H9 (cell line): ENCODE measurements at regions not wholly inside any gene's neighbourhood (a gene's known extent, or its start where the extent isn't known, plus 50 kb on each side); places are given as distances from the start of the nearest gene placed in this dataset.

ENCODE experiments used
- DNase-seq: peaks from one replicate; pipeline ENCODE4 v3.0.0-alpha.2; 2017
- H2AFZ ChIP-seq: one replicate; pipeline ENCODE4 v1.6.1; 2013; ENCODE audit warnings: mild to moderate bottlenecking, low read length, control low read depth, moderate library complexity
- H2AK5ac ChIP-seq: 2 replicates; pipeline ENCODE4 v1.6.1; 2013; ENCODE audit warnings: low read length, control low read depth, mixed read lengths; ENCODE audit not compliant: insufficient read length
- H2BK120ac ChIP-seq: one replicate; pipeline ENCODE4 v1.6.1; 2013; ENCODE audit warnings: low read depth, mild to moderate bottlenecking, low read length, control low read depth, inconsistent platforms; ENCODE audit not compliant: poor library complexity, severe bottlenecking
- H2BK12ac ChIP-seq: 2 replicates; pipeline ENCODE4 v1.6.1; 2013; ENCODE audit warnings: low read length, control low read depth, mixed read lengths, low read depth; ENCODE audit not compliant: insufficient read length
- H2BK15ac ChIP-seq: 2 replicates; pipeline ENCODE4 v1.6.1; 2013; ENCODE audit warnings: low read depth, low read length, control low read depth
- H2BK20ac ChIP-seq: one replicate; pipeline ENCODE4 v1.6.1; 2013; ENCODE audit warnings: low read depth, mild to moderate bottlenecking, low read length, control low read depth, inconsistent platforms; ENCODE audit not compliant: poor library complexity, severe bottlenecking
- H2BK5ac ChIP-seq: 2 replicates; pipeline ENCODE4 v1.6.1; 2013; ENCODE audit warnings: low read length, control low read depth, mixed read lengths; ENCODE audit not compliant: insufficient read length
- H3K14ac ChIP-seq: 2 replicates; pipeline ENCODE4 v1.6.1; 2013; ENCODE audit warnings: low read length, control low read depth; ENCODE audit not compliant: insufficient read depth
- H3K18ac ChIP-seq: 2 replicates; pipeline ENCODE4 v1.6.1; 2013; ENCODE audit warnings: low read depth, mild to moderate bottlenecking, mixed read lengths, low read length, control low read depth; ENCODE audit not compliant: insufficient read length
- H3K23ac ChIP-seq: 2 replicates; pipeline ENCODE4 v1.6.1; 2013; ENCODE audit warnings: low read length, control low read depth, mixed read lengths, low read depth; ENCODE audit not compliant: insufficient read length
- H3K23me2 ChIP-seq: 2 replicates; pipeline ENCODE4 v1.6.1; 2013; ENCODE audit warnings: low read depth, mild to moderate bottlenecking, mixed read lengths, low read length, control low read depth; ENCODE audit not compliant: insufficient read length, poor library complexity, severe bottlenecking
- H3K27ac ChIP-seq: 2 replicates; pipeline ENCODE4 v1.5.1; 2013; ENCODE audit warnings: low read length, control low read depth, mixed read lengths, low read depth; ENCODE audit not compliant: insufficient read length
- H3K27me3 ChIP-seq: 2 replicates; pipeline ENCODE4 v1.6.1; 2013; ENCODE audit warnings: low read length, control low read depth, inconsistent platforms; ENCODE audit not compliant: insufficient read depth
- H3K4ac ChIP-seq: 2 replicates; pipeline ENCODE4 v1.6.1; 2013; ENCODE audit warnings: low read depth, mild to moderate bottlenecking, control low read depth, inconsistent platforms, low read length, moderate library complexity
- H3K4me1 ChIP-seq: 2 replicates; pipeline ENCODE4 v1.6.1; 2013; ENCODE audit warnings: low read length, control low read depth, inconsistent platforms; ENCODE audit not compliant: insufficient read depth
- H3K4me2 ChIP-seq: 2 replicates; pipeline ENCODE4 v1.6.1; 2013; ENCODE audit warnings: low read length, control low read depth, mixed read lengths; ENCODE audit not compliant: insufficient read length, insufficient read depth
- H3K56ac ChIP-seq: 2 replicates; pipeline ENCODE4 v1.6.1; 2013; ENCODE audit warnings: low read depth, mild to moderate bottlenecking, mixed read lengths, low read length, control low read depth; ENCODE audit not compliant: insufficient read length
- H3K79me1 ChIP-seq: 2 replicates; pipeline ENCODE4 v1.6.1; 2013; ENCODE audit warnings: low read depth, mild to moderate bottlenecking, moderate library complexity, low read length, control low read depth, inconsistent platforms; ENCODE audit not compliant: insufficient read depth, poor library complexity, severe bottlenecking
- H3K79me2 ChIP-seq: 2 replicates; pipeline ENCODE4 v1.6.1; 2013; ENCODE audit warnings: low read length, control low read depth, inconsistent platforms; ENCODE audit not compliant: insufficient read depth
- H3K9ac ChIP-seq: 2 replicates; pipeline ENCODE4 v1.6.1; 2013; ENCODE audit warnings: low read length, control low read depth, mixed read lengths; ENCODE audit not compliant: insufficient read length; ENCODE audit errors: extremely low read depth
- H3K9me3 ChIP-seq: one replicate; pipeline ENCODE4 v1.6.1; 2013; ENCODE audit warnings: low read depth, low read length, inconsistent platforms; ENCODE audit not compliant: control insufficient read depth
- H3T11ph ChIP-seq: one replicate; pipeline ENCODE4 v1.6.1; 2013; ENCODE audit warnings: mild to moderate bottlenecking, low read length, control low read depth, inconsistent platforms
- H4K20me1 ChIP-seq: one replicate; pipeline ENCODE4 v1.6.1; 2013; ENCODE audit not compliant: control insufficient read depth, insufficient read length, insufficient read depth
- H4K5ac ChIP-seq: 2 replicates; pipeline ENCODE4 v1.6.1; 2013; ENCODE audit warnings: low read depth, mild to moderate bottlenecking, mixed read lengths, low read length, control low read depth; ENCODE audit not compliant: insufficient read length
- H4K8ac ChIP-seq: replicated peaks from 2 replicates; pipeline ENCODE4 v1.6.1; 2013; ENCODE audit warnings: low read length, control low read depth, mixed read lengths, low read depth; ENCODE audit not compliant: insufficient read length
- H4K91ac ChIP-seq: 2 replicates; pipeline ENCODE4 v1.6.1; 2013; ENCODE audit warnings: low read depth, mild to moderate bottlenecking, moderate library complexity, mixed read lengths, low read length, control low read depth; ENCODE audit not compliant: insufficient read length
- H3K27ac Mint-ChIP-seq, 3 experiments: 2 replicates in 2 of 3; 3 replicates in 1 of 3; pipeline ENCODE4 v1.8.0; 2020 to 2021; ENCODE audit warnings: mixed read lengths in 3 of 3, mild to moderate bottlenecking in 1 of 3, moderate library complexity in 1 of 3
- H3K27me3 Mint-ChIP-seq: 2 replicates; pipeline ENCODE4 v1.8.0; 2021; ENCODE audit warnings: low read depth, mild to moderate bottlenecking, moderate library complexity, mixed read lengths
- H3K36me3 Mint-ChIP-seq, 3 experiments: 2 replicates in 2 of 3; 3 replicates in 1 of 3; pipeline ENCODE4 v1.8.0; 2020 to 2021; ENCODE audit warnings: low read depth in 3 of 3, mixed read lengths in 3 of 3; ENCODE audit not compliant: insufficient read depth in 1 of 3
- H3K4me1 Mint-ChIP-seq, 2 experiments: 2 replicates each; pipeline ENCODE4 v1.8.0; 2020; ENCODE audit warnings: mixed read lengths in 2 of 2
- H3K4me3 Mint-ChIP-seq, 2 experiments: 2 replicates in 1 of 2; 3 replicates in 1 of 2; pipeline ENCODE4 v1.8.0; 2020 to 2021; ENCODE audit warnings: mild to moderate bottlenecking in 2 of 2, mixed read lengths in 2 of 2, moderate library complexity in 1 of 2
- H3K9me3 Mint-ChIP-seq, 2 experiments: 2 replicates in 1 of 2; 3 replicates in 1 of 2; pipeline ENCODE4 v1.8.0; 2020; ENCODE audit warnings: mild to moderate bottlenecking in 2 of 2, mixed read lengths in 2 of 2, moderate library complexity in 1 of 2
- WGBS: extraction: QIAGEN DNeasy Blood & Tissue Kit; methylation state at CpG from one replicate; pipeline ENCODE4 v1.1.7; 2013; ENCODE audit warnings: missing lambda C conversion rate, low lambda C conversion rate, mixed read lengths; ENCODE audit not compliant: insufficient read length; ENCODE audit errors: extremely low coverage; 5-methylcytosine and 5-hydroxymethylcytosine counted together
- TF ChIP-seq, protein P1 (sequence below): fragments of 200-600 bp; sonication (generic); conservative IDR thresholded peaks from 3 replicates; pipeline ENCODE4 v1.8.0; 2021; ENCODE audit warnings: antibody characterized with exemption, mild to moderate bottlenecking

GRCh38 chr6:62541502-62541901 is 255.5 kb upstream of the KHDRBS2 start:
- Histone ChIP-seq H3K4me1 (no peaks in the 10 kb centered on the region), H2BK15ac (no peak overlapping the region), H3K18ac (no peak overlapping the region), H2BK120ac (no peak overlapping the region), H3K14ac (peak overlapping the region; percentile 72; the same call in 1 of the 2 replicates), H3K9ac (no peak overlapping the region), H4K20me1 (no peaks in the 10 kb centered on the region), H3K4ac (no peak overlapping the region), H3K9me3 (no peaks in the 10 kb centered on the region), H4K5ac (no peak overlapping the region), H4K91ac (no peak overlapping the region), H2BK12ac (no peak overlapping the region), H3K79me1 (no peaks in the 10 kb centered on the region), H3K23ac (no peak overlapping the region), H3K4me2 (no peak overlapping the region), H3K27me3 (no peaks in the 10 kb centered on the region), H4K8ac (no peak overlapping the region), H2AFZ (no peak overlapping the region), H3T11ph (no peak overlapping the region), H3K56ac (no peak overlapping the region), H2AK5ac (no peak overlapping the region), H2BK5ac (no peak overlapping the region), H3K23me2 (no peaks in the 10 kb centered on the region), H3K27ac (no peak overlapping the region), H2BK20ac (no peak overlapping the region), H3K79me2 (no peaks in the 10 kb centered on the region)
- Mint-ChIP-seq H3K4me3 (no peak overlapping the region), H3K27me3 (no peaks in the 10 kb centered on the region), H3K4me1 (no peaks in the 10 kb centered on the region), H3K9me3 (peaks cover 0 to 3% of the 10 kb centered on the region in 2 experiments; a peak in 2 of 5 replicates), H3K36me3 (peaks cover 0 to 2% (median 0%) of the 10 kb centered on the region in 3 experiments; a peak in 1 of 7 replicates), H3K27ac (no peak overlapping the region)
- TF ChIP-seq, protein P1, sequence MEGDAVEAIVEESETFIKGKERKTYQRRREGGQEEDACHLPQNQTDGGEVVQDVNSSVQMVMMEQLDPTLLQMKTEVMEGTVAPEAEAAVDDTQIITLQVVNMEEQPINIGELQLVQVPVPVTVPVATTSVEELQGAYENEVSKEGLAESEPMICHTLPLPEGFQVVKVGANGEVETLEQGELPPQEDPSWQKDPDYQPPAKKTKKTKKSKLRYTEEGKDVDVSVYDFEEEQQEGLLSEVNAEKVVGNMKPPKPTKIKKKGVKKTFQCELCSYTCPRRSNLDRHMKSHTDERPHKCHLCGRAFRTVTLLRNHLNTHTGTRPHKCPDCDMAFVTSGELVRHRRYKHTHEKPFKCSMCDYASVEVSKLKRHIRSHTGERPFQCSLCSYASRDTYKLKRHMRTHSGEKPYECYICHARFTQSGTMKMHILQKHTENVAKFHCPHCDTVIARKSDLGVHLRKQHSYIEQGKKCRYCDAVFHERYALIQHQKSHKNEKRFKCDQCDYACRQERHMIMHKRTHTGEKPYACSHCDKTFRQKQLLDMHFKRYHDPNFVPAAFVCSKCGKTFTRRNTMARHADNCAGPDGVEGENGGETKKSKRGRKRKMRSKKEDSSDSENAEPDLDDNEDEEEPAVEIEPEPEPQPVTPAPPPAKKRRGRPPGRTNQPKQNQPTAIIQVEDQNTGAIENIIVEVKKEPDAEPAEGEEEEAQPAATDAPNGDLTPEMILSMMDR = no peak
- DNase-seq = no peak
- no CpG with 5 or more reads among the region's 2 CpGs for WGBS
